ENCODE measurements at regions not wholly inside any gene's neighbourhood (a gene's known extent, or its start where the extent isn't known, plus 50 kb on each side); places are given as distances from the start of the nearest gene placed in this dataset.
"Not testable (repeated sequence)": the region's sequence is repeated elsewhere in the genome, so short reads cannot be mapped to it uniquely, and the experiment has no call there.

DNA sequence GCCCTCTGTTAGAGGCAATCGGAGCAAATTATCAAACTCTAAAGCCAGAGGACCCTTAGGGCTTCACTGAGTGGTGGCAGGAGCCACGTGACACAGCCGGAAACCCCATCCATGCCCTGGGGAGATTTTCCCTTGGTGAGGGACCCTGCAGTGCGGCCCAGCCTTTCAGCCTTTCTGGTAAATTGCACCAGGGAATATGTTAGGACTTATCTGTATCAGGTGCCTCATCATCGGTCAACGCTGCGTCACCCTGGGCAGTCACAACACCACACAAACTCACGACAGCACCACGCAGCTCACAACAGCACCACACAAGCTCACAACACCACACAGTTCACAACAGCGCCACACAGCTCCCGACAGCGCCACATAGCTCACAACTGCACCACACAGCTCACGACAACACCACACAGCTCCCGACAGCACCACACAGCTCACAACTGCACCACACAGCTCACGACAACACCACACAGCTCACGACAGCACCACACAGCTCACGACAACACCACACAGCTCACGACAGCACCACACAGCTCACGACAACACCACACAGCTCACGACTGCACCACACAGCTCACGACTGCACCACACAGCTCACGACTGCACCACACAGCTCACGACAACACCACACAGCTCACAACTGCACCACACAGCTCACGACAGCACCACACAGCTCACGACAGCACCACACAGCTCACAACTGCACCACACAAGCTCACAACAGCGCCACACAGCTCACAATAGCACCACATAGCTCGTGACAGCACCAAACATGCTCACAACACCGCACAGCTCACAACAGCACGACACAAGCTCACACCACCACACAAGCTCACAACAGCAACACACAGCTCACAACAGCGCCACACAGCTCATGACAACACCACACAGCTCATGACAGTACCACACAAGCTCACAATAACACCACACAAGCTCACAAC is 199.0 kb downstream of the DLL1 start:
- TF ChIP-seq, protein P1, sequence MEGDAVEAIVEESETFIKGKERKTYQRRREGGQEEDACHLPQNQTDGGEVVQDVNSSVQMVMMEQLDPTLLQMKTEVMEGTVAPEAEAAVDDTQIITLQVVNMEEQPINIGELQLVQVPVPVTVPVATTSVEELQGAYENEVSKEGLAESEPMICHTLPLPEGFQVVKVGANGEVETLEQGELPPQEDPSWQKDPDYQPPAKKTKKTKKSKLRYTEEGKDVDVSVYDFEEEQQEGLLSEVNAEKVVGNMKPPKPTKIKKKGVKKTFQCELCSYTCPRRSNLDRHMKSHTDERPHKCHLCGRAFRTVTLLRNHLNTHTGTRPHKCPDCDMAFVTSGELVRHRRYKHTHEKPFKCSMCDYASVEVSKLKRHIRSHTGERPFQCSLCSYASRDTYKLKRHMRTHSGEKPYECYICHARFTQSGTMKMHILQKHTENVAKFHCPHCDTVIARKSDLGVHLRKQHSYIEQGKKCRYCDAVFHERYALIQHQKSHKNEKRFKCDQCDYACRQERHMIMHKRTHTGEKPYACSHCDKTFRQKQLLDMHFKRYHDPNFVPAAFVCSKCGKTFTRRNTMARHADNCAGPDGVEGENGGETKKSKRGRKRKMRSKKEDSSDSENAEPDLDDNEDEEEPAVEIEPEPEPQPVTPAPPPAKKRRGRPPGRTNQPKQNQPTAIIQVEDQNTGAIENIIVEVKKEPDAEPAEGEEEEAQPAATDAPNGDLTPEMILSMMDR (IDR thresholded peaks at IDR 0.05; ENCODE audit: low read length, missing control alignments) = no peak
- H3K4me3 ChIP-seq (replicated peaks; ENCODE audit: low read depth, low read length) = no peak overlapping the region
- DNase-seq (ENCODE audit: low read depth) = no peak

DNA sequence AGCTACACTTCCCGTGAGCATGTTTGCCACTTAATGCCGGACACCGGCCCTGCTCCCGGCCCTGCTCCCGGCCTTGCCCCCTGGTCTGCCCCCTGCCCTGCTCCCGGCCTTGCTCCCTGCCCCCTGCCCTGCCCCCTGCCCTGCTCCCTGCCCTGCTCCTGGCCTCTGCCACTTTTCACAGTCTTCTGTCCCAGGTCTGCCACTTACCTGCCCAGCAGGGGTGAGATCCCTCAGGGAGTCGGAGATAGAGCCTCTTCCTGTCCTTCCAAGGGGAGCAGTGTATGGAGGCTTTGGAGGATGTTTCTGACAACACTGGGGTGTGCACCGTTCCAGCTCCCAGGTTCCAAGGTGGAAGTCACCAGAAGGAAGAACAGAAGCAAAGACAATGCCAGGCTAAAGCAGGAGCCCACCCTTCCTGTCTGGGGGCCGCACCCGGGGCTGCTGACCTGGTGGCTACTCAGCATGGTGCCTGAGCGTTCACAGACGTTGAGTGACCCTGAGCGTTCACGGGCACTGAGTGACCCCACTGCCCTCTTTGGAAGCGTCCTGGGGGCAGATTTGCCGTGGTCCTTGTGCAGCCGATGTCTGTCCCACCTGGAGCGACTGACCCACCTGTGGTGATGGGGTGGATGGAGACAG is 199.8 kb downstream of the DLL1 start:
- TF ChIP-seq, protein P1 (IDR thresholded peaks at IDR 0.05; ENCODE audit: low read length, missing control alignments) = no peak
- no peak overlapping the region for H3K4me3 ChIP-seq (replicated peaks; ENCODE audit: low read depth, low read length)
- DNase-seq (ENCODE audit: low read depth) = no peak

DNA sequence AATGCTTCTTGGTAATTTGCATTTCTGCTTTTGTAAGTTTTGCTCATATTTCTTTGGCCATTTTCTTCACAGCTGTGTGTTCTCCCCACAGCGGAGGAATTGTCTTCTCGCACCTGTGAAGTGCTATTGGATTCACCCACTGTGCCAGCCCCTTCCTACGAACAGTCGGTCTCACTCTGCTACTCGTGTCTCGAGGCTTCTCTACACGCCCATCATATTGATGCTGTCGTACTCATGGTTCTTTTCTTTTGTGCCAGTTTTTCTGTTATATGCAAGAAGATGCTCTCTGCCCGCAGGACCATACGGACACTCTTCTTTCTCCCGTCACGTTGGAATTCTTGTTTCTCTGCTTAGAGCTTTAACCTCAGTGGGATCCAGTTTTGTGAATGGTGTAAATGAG is 200.3 kb downstream of the DLL1 start:
- H3K4me3 ChIP-seq (replicated peaks; ENCODE audit: low read depth, low read length) = no peak overlapping the region
- TF ChIP-seq, protein P1 (IDR thresholded peaks at IDR 0.05; ENCODE audit: low read length, missing control alignments) = no peak
- DNase-seq (ENCODE audit: low read depth) = no peak

DNA sequence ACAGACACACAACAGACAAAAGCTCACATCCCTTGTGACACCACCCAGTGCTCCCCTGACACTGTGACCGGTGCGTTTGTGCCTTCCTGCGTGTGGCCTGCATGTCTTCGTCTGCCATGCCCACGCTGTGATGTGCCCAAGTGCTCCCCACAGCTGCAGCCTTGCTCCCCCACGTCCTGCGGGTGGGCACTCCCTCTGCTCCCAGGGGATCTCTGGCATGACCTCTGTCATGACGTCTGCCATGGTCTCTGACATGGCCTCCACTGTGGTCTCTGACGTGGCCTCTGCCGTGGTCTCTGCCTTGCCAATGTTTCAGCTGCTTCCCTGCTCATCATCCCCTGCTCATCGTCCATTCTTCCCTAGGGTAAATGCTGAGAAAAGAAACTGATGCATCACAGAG is 200.9 kb downstream of the DLL1 start:
- TF ChIP-seq, protein P1 (IDR thresholded peaks at IDR 0.05; ENCODE audit: low read length, missing control alignments) = no peak
- DNase-seq (ENCODE audit: low read depth) = no peak
- no peak overlapping the region for H3K4me3 ChIP-seq (replicated peaks; ENCODE audit: low read depth, low read length)

DNA sequence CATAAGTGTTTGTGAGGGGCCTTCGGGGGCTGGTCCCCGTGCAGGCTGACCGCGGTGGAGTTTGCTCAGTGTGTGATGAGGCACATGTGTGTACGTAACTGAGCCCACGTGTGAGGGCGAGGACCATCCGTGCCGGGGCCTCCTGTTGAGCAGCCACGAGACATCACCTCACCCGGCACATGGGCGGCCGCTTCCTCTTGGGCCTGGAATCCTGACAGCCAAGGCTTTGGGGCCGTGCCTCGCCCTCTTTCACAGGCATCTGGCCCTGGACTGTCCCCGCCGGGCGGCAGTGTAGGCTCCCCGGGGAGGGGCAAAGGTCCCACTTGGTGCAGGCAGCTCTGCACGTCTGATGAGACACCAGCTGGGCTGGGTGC is 202.3 kb downstream of the DLL1 start:
- TF ChIP-seq, protein P1 (IDR thresholded peaks at IDR 0.05; ENCODE audit: low read length, missing control alignments) = no peak
- H3K4me3 ChIP-seq (replicated peaks; ENCODE audit: low read depth, low read length) = no peak overlapping the region
- DNase-seq (ENCODE audit: low read depth) = no peak

DNA sequence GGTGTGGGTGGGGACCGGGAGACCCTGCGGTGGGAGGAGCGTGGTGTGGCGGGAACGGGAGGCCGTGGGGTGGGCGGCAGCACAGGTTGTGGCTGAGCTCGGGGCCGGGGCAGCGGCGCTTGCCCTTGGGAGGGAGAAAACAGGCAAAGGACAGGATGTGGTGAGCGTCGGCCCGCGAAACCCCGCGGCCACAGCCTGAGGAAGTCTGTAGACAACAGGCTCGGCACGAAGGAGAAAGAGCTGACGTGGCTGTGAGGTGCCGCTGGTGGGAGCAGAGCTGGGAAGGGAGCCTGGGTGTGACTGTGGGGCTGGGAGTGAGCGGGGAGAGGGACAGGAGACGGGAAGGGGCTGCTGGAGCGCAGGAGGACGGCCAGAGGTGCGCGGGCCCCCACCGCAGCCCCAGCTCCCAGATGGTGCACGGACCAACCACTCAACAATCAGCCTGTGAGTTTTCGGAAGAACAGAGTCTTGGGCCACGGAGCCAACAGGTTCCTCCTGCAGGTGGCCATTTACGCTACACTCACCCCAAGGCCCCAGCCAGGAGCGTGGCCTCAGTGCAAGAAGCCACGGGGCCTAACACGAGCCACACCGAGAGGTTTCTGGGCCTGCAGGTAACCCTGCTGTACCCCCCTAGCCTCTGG is 202.8 kb downstream of the DLL1 start:
- H3K4me3 ChIP-seq (replicated peaks; ENCODE audit: low read depth, low read length) = no peak overlapping the region

DNA sequence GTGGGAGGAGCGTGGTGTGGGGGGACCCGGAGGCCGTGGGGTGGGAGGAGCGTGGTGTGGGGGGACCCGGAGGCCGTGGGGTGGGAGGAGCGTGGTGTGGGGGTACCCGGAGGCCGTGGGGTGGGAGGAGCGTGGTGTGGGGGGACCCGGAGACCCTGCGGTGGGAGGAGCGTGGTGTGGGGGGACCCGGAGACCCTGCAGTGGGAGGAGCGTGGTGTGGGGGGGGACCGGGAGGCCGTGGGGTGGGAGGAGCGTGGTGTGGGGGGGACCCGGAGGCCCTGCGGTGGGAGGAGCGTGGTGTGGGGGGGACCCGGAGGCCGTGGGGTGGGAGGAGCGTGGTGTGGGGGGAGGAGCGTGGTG is 203.5 kb downstream of the DLL1 start:
- not testable (repeated sequence) for DNase-seq (ENCODE audit: low read depth)

More for the DNA sequence above, 202.8 kb downstream of the DLL1 start:
- TF ChIP-seq, protein P1 (IDR thresholded peaks at IDR 0.05; ENCODE audit: low read length, missing control alignments) = no peak
- DNase-seq (ENCODE audit: low read depth) = no peak

More for the DNA sequence above, 203.5 kb downstream of the DLL1 start:
- H3K4me3 ChIP-seq (replicated peaks; ENCODE audit: low read depth, low read length) = not testable (repeated sequence)

Data from fibroblast of pulmonary artery (primary cell).